AG10803 (cell line): ENCODE measurements at regions not wholly inside any gene's neighbourhood (a gene's known extent, or its start where the extent isn't known, plus 50 kb on each side); places are given as distances from the start of the nearest gene placed in this dataset.

ENCODE experiments used
- DNase-seq: peaks from one replicate; pipeline ENCODE4 v3.0.0; 2010; ENCODE audit warnings: low read depth
- H3K4me3 ChIP-seq: 2 replicates; pipeline ENCODE4 v1.5.1; 2011; ENCODE audit warnings: mild to moderate bottlenecking, low read length, control low read depth
- TF ChIP-seq, protein P1 (sequence below): conservative IDR thresholded peaks from 2 replicates; pipeline ENCODE4 v1.5.1; 2011; ENCODE audit warnings: mild to moderate bottlenecking, low read length, control low read depth, inconsistent platforms

DNA sequence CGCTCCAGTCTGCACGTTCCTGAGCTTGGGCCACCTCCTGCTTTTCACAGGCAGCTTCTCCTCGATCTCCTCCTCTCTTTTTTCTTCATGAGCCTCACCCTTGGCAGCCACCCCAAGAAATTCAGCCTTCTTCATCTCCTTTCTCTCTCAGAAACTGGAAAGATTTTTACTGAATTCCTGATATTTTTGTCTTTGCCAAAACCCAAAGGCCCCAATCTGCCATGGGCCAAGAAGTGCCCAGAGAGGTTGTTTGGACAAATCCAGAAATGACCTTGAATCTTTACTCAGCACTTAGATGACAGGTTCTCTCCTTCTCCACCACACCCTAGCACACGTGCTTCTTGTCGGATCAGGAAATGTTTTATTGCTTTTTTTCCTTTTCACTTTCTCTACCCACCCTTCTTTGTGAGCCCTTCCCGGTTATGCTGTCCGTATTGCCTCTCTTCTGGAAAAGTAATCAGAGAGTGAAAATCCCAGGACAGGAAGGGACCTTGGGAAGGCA lies 134.5 kb upstream of the TNP1 start:
- no peak overlapping the region for H3K4me3 ChIP-seq
- TF ChIP-seq, protein P1, sequence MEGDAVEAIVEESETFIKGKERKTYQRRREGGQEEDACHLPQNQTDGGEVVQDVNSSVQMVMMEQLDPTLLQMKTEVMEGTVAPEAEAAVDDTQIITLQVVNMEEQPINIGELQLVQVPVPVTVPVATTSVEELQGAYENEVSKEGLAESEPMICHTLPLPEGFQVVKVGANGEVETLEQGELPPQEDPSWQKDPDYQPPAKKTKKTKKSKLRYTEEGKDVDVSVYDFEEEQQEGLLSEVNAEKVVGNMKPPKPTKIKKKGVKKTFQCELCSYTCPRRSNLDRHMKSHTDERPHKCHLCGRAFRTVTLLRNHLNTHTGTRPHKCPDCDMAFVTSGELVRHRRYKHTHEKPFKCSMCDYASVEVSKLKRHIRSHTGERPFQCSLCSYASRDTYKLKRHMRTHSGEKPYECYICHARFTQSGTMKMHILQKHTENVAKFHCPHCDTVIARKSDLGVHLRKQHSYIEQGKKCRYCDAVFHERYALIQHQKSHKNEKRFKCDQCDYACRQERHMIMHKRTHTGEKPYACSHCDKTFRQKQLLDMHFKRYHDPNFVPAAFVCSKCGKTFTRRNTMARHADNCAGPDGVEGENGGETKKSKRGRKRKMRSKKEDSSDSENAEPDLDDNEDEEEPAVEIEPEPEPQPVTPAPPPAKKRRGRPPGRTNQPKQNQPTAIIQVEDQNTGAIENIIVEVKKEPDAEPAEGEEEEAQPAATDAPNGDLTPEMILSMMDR, result no peak
- no peak for DNase-seq

DNA sequence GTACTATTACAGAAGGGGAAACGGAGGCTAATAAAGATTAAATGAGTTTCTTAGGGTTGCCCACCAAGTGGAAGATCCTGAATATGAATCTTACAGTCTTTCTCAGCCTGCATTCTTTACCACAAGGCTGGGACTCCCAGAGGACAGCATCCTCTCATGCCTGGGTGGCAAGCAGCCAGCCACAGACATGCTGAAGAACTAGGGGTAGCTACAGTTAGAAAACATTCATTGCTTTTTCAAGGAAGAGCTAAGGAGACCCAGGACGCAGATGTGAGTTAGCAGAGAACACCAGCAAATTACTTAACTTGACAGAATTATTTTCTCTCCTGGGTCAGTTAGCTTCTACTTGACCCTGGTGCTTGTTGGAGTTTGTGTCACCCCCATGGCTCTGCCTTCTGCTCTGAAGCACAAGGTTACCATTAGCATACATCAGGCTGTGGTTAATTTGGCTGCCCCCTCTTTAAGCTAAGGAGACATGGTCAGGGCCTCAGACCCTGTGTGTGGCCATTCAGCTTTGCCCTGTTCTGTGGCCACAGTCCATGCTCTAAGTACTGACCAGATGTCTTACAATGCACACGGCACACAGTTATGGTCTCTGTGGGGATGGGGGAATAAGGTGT lies 132.3 kb upstream of the TNP1 start:
- no peak for DNase-seq
- TF ChIP-seq, protein P1, result no peak

DNA sequence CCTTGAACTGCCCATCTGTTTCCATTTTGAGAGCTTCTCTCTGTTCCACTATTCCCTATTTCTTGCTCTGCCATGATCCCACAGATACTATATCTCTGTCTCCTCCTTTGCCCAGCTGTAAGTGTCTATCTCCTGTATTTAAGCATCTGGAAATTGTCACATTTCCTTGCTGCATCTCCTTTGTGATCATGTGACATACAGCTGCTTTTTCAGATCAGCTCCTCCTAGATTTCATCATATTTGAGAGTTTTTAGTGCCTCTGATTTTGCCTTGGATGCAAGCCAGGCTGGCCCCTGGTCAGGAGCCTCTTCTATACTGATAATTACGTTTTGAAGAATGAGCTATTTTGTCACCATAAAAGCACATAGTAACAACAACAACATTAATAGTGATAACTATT lies 131.7 kb upstream of the TNP1 start:
- H3K4me3 ChIP-seq, result no peak overlapping the region
- TF ChIP-seq, protein P1, result no peak
- DNase-seq, result peak; percentile 42

More for the DNA sequence above, 132.3 kb upstream of the TNP1 start:
- H3K4me3 ChIP-seq, result no peak overlapping the region

DNA sequence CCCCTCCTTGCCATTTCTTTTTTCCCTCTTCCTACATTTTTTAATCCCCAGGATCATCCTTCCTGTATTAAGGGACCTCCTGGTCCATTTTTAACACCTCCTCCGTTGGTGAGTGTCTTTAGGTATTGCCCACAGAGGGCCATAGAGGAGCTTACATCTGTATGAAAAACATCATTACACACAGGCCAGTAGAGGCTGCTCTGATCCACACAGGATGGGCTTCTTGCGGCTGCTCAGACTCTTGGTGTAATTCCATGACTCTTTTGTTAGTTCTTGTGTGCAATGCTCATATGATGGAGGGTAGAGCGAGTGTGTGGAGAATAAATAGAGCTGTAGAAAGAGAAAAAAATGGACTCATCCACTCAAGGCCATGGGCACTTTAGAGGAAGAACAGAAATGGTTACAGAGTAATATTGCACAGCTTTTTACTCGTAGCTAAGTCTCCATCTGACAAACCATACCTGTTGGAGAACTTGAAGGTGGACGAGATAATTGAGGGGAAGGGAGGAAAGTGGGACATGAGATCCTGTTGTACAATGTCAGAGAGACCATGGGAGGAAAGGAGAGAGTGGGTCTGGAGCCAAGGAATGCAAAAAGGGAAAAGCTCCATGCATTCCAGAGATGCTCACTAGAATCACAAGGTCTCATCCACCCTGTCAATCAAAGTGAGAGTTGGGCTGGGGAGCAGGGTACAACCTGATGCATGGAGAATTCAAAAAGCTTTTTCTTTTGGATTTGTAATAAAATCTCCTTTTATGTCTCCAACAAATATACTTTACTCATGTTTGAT lies 129.7 kb upstream of the TNP1 start:
- DNase-seq, result peak; percentile 26
- TF ChIP-seq, protein P1, result peak; percentile 33
- no peak overlapping the region for H3K4me3 ChIP-seq

DNA sequence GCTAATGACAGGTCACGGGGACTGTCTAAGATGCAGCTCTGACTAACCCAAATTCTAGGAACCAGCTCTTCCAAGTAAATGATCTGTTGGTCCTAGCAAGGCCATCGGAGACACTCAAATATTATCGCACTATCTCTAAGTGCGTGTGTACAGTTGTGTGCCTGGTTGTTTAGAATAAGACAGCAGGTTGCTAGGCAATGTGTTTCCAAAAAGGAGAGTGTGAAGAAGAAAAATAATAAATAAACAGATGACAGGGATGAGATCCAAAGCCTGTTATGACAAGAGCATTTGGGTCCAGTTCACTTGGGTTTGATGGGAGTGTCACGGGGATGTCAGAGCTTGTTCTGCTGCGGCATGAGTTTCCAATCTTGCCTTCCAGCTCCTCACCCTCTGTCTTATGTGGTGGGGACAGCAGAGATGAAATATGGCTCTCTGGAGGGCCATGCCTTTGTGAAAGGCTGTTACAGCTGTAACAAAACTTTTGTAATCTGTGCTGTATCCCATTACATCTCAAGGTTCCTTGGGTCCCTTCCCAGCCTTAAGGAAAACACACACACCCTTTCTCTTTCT lies 127.5 kb upstream of the TNP1 start:
- TF ChIP-seq, protein P1, result no peak
- H3K4me3 ChIP-seq, result no peak overlapping the region

DNA sequence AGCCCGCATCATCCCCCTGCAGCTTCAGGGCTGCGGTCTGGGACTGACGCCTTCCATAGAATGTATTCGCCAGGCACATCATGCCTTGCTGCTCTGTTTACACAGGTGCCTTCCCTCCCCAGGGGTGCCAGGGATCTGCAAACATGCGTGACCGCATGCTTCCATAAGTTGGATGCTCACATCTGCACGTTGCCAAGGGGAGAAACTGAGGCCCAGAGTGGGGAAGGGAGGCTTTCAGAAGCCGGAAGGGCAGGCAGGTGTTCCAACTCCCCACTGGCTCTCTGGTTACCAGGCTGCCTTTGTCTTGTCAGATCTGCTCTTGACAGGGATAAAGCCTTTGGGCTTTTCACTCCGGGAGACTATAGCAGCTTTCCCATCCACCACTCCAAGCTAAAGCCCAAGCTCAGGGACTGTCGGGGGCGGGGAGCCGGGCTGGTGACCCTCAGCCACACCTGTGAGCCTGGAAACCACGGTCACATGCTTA lies 125.8 kb upstream of the TNP1 start:
- no peak overlapping the region for H3K4me3 ChIP-seq
- TF ChIP-seq, protein P1, result no peak
- DNase-seq, result no peak

More for the DNA sequence above, 127.5 kb upstream of the TNP1 start:
- peak; percentile 41 for DNase-seq
